T-cell (primary cell): ENCODE measurements at regions not wholly inside any gene's neighbourhood (a gene's known extent, or its start where the extent isn't known, plus 50 kb on each side); places are given as distances from the start of the nearest gene placed in this dataset.

ENCODE experiments used
- ATAC-seq, 4 experiments: fragments of 200-7000 bp in 3 of 4; fragments of 150-1000 bp in 1 of 4; cut with Tn5 transposase; replicated peaks in 1 of 4; 1 replicate in 3 of 4; 2 replicates in 1 of 4; pipeline ENCODE4 v1.10.0; 2021; ENCODE audit warnings: moderate library complexity in 3 of 4, mild to moderate bottlenecking in 2 of 4, moderate number of reproducible peaks in 1 of 4
- CTCF ChIA-PET, 2 donors: fragments of 300-600 bp; sonication (Branson Sonifier 250); formaldehyde crosslinking; loops; one replicate each; lab custom pipeline; 2022; ENCODE audit warnings: antibody characterized with exemption in 2 of 2; lab: Charles Lee
- POLR2A ChIA-PET, 2 donors: fragments of 300-600 bp; sonication (Branson Sonifier 250); formaldehyde crosslinking; loops; one replicate each; lab custom pipeline; 2022; ENCODE audit warnings: antibody characterized with exemption in 2 of 2; lab: Charles Lee
- DNase-seq, 35 experiments: peaks; one replicate each; pipeline versions ENCODE4 v3.0.0 to v3.0.0-alpha.2; 2013 to 2023
- H3K27ac ChIP-seq: one replicate; pipeline ENCODE4 v1.5.1; 2013; ENCODE audit warnings: low read length
- H3K27me3 ChIP-seq, 2 experiments: replicated peaks in 1 of 2; 1 replicate in 1 of 2; 2 replicates in 1 of 2; pipeline versions ENCODE4 v1.6.1 to v1.7.0; 2013; ENCODE audit warnings: low read length in 1 of 2, mixed read lengths in 1 of 2; ENCODE audit not compliant: control insufficient read depth in 2 of 2, insufficient read depth in 2 of 2; ENCODE audit errors: extremely low read depth in 1 of 2
- H3K36me3 ChIP-seq, 2 donors: 1 replicate in 1 of 2; 2 replicates in 1 of 2; pipeline versions ENCODE4 v1.6.1 to v1.7.0; 2013; ENCODE audit warnings: low read length in 1 of 2; ENCODE audit not compliant: control insufficient read depth in 2 of 2, insufficient read depth in 1 of 2; ENCODE audit errors: extremely low read depth in 1 of 2
- H3K4me1 ChIP-seq, 2 experiments: 1 replicate in 1 of 2; 2 replicates in 1 of 2; pipeline versions ENCODE4 v1.6.1 to v1.7.0; 2013; ENCODE audit warnings: low read length in 2 of 2, mixed read lengths in 1 of 2; ENCODE audit not compliant: insufficient read depth in 2 of 2, control insufficient read depth in 1 of 2; ENCODE audit errors: extremely low read depth in 1 of 2
- H3K4me3 ChIP-seq, 2 donors: 1 replicate in 1 of 2; 2 replicates in 1 of 2; pipeline versions ENCODE4 v1.5.1 to v1.7.0; 2013; ENCODE audit warnings: mild to moderate bottlenecking in 2 of 2, low read length in 1 of 2, moderate library complexity in 1 of 2; ENCODE audit not compliant: control insufficient read depth in 1 of 2; ENCODE audit errors: extremely low read depth in 1 of 2
- H3K9me3 ChIP-seq: 2 replicates; pipeline ENCODE4 v1.7.0; 2013
- H3K27ac Mint-ChIP-seq, 2 donors: one replicate each; pipeline ENCODE4 v1.8.0; 2020 to 2021; ENCODE audit warnings: mild to moderate bottlenecking in 2 of 2, mixed read lengths in 2 of 2
- H3K27me3 Mint-ChIP-seq, 2 donors: one replicate each; pipeline ENCODE4 v1.8.0; 2021 to 2022; ENCODE audit warnings: mixed read lengths in 2 of 2
- H3K36me3 Mint-ChIP-seq: one replicate; pipeline ENCODE4 v1.8.0; 2021; ENCODE audit warnings: mixed read lengths
- H3K4me1 Mint-ChIP-seq, 3 donors: one replicate each; pipeline ENCODE4 v1.8.0; 2020 to 2022; ENCODE audit warnings: mixed read lengths in 3 of 3, mild to moderate bottlenecking in 1 of 3
- H3K4me3 Mint-ChIP-seq, 3 donors: one replicate each; pipeline ENCODE4 v1.8.0; 2020 to 2022; ENCODE audit warnings: mild to moderate bottlenecking in 3 of 3, mixed read lengths in 3 of 3, moderate library complexity in 3 of 3
- H3K9me3 Mint-ChIP-seq, 3 donors: one replicate each; pipeline ENCODE4 v1.8.0; 2020 to 2022; ENCODE audit warnings: mixed read lengths in 3 of 3
- WGBS: methylation state at CpG from one replicate; pipeline ENCODE4 v1.1.5; 2013; ENCODE audit warnings: missing lambda C conversion rate; ENCODE audit not compliant: insufficient coverage; 5-methylcytosine and 5-hydroxymethylcytosine counted together

- Histone ChIP-seq H3K9me3 (no peaks in the 10 kb centered on the region), H3K27ac (no peak overlapping the region), H3K36me3 (no peaks in the 10 kb centered on the region), H3K27me3 (no peaks in the 10 kb centered on the region), H3K4me1 (peaks cover 0 to 3% of the 10 kb centered on the region in 2 experiments), H3K4me3 (no peak overlapping the region)
- Mint-ChIP-seq H3K27ac (no peak overlapping the region), H3K27me3 (no peaks in the 10 kb centered on the region), H3K4me3 (no peak overlapping the region), H3K36me3 (no peaks in the 10 kb centered on the region), H3K9me3 (no peaks in the 10 kb centered on the region), H3K4me1 (peaks cover 13 to 25% (median 24%) of the 10 kb centered on the region in 3 donors)
- ChIA-PET POLR2A (no interaction called here), CTCF (interaction anchor here in 1 of 2 donors (1.1 to 1.2 kb wide), 2 partner anchors 9 to 15 kb away, joined by 3 to 4 read pairs; no protein-coding TSS in a partner anchor)
- ATAC-seq (no peak), DNase-seq (no peak)
- 92% methylated on average over 4 of the region's 11 CpGs for WGBS
Measured at GRCh38 chr4:151879705-151880445, 119.1 kb upstream of the GATB start.

GRCh38 chr4:151876381-151876988, 115.7 kb upstream of the GATB start:
- Mint-ChIP-seq H3K4me3 (no peak overlapping the region), H3K27me3 (no peaks in the 10 kb centered on the region), H3K9me3 (peaks cover 0 to 2% (median 0%) of the 10 kb centered on the region in 3 donors), H3K36me3 (no peaks in the 10 kb centered on the region), H3K27ac (no peak overlapping the region), H3K4me1 (peaks cover 4 to 5% (median 5%) of the 10 kb centered on the region in 3 donors)
- ChIA-PET POLR2A (no interaction called here), CTCF (interaction anchor here in 1 of 2 donors (0.6 kb wide), 1 partner anchor 262 kb away, joined by 5 read pairs; no protein-coding TSS in a partner anchor)
- no peaks in the 10 kb centered on the region for H3K9me3 ChIP-seq
- H3K36me3 ChIP-seq = no peaks in the 10 kb centered on the region
- no peaks in the 10 kb centered on the region for H3K27me3 ChIP-seq
- H3K4me3 ChIP-seq = no peak overlapping the region
- no peak for DNase-seq
- ATAC-seq = no peak
- no peak overlapping the region for H3K27ac ChIP-seq
- 66% methylated on average over 3 of the region's 3 CpGs for WGBS
- no peaks in the 10 kb centered on the region for H3K4me1 ChIP-seq

- ChIA-PET POLR2A (no interaction called here), CTCF (interaction anchor here in 1 of 2 donors (0.6 kb wide), 1 partner anchor 39 kb away, joined by 3 read pairs; no protein-coding TSS in a partner anchor)
- Mint-ChIP-seq H3K27ac (no peak overlapping the region), H3K36me3 (no peaks in the 10 kb centered on the region), H3K4me1 (peaks cover 0 to 5% (median 0%) of the 10 kb centered on the region in 3 donors), H3K27me3 (no peaks in the 10 kb centered on the region), H3K9me3 (peaks cover 0 to 2% (median 0%) of the 10 kb centered on the region in 3 donors), H3K4me3 (no peak overlapping the region)
- Histone ChIP-seq H3K36me3 (no peaks in the 10 kb centered on the region), H3K4me3 (no peak overlapping the region), H3K9me3 (no peaks in the 10 kb centered on the region), H3K4me1 (no peaks in the 10 kb centered on the region), H3K27ac (no peak overlapping the region), H3K27me3 (no peaks in the 10 kb centered on the region)
- ATAC-seq = no peak
- DNase-seq = no peak
- 88% methylated on average over 2 of the region's 3 CpGs for WGBS
Measured at GRCh38 chr4:151874328-151874727, 113.5 kb upstream of the GATB start.

- CTCF ChIA-PET = no interaction called here
- WGBS = 83% methylated on average over 1 of the region's 4 CpGs
Measured at GRCh38 chr4:151866592-151866918, 105.7 kb upstream of the GATB start.

GRCh38 chr4:151865744-151866591, 105.2 kb upstream of the GATB start:
- ChIA-PET CTCF (no interaction called here), POLR2A (interaction anchor here in 1 of 2 donors (0.5 to 0.6 kb wide), 4 partner anchors 11 to 767 kb away, joined by 3 to 9 read pairs (median 4); no protein-coding TSS in a partner anchor)
- H3K27me3 ChIP-seq = peaks cover 0 to 7% of the 10 kb centered on the region in 2 experiments
- no peak overlapping the region for H3K4me3 Mint-ChIP-seq
- no peaks in the 10 kb centered on the region for H3K36me3 Mint-ChIP-seq
- H3K27ac Mint-ChIP-seq = no peak overlapping the region
- H3K9me3 ChIP-seq = no peaks in the 10 kb centered on the region
- peaks cover 0 to 6% of the 10 kb centered on the region in 2 donors for H3K27me3 Mint-ChIP-seq
- H3K36me3 ChIP-seq = no peaks in the 10 kb centered on the region
- DNase-seq (no peak), ATAC-seq (no peak)
- H3K4me1 Mint-ChIP-seq = peaks cover 7 to 20% (median 8%) of the 10 kb centered on the region in 3 donors
- no peak overlapping the region for H3K27ac ChIP-seq
- WGBS = no CpG with 5 or more reads among the region's 9 CpGs
- H3K4me1 ChIP-seq = no peaks in the 10 kb centered on the region
- H3K9me3 Mint-ChIP-seq = peaks cover 0 to 6% (median 4%) of the 10 kb centered on the region in 3 donors
- H3K4me3 ChIP-seq = no peak overlapping the region

More at GRCh38 chr4:151866592-151866918, 105.7 kb upstream of the GATB start:
- Mint-ChIP-seq H3K27ac (no peak overlapping the region), H3K36me3 (no peaks in the 10 kb centered on the region), H3K4me3 (no peak overlapping the region), H3K4me1 (peaks cover 7 to 20% (median 8%) of the 10 kb centered on the region in 3 donors), H3K9me3 (peaks cover 0 to 6% (median 4%) of the 10 kb centered on the region in 3 donors), H3K27me3 (peaks cover 0 to 6% of the 10 kb centered on the region in 2 donors)
- DNase-seq (no peak), ATAC-seq (no peak)
- POLR2A ChIA-PET = no interaction called here
- Histone ChIP-seq H3K4me1 (no peaks in the 10 kb centered on the region), H3K36me3 (no peaks in the 10 kb centered on the region), H3K27ac (no peak overlapping the region), H3K9me3 (no peaks in the 10 kb centered on the region), H3K4me3 (no peak overlapping the region), H3K27me3 (peaks cover 0 to 4% of the 10 kb centered on the region in 2 experiments)

- H3K4me3 Mint-ChIP-seq = no peak overlapping the region
Measured at GRCh38 chr4:151865312-151865711, 104.5 kb upstream of the GATB start.

More at GRCh38 chr4:151865312-151865711, 104.5 kb upstream of the GATB start:
- H3K27ac Mint-ChIP-seq = no peak overlapping the region
- 33% methylated on average over 3 of the region's 4 CpGs for WGBS
- Histone ChIP-seq H3K27ac (no peak overlapping the region), H3K4me1 (no peaks in the 10 kb centered on the region), H3K27me3 (peaks cover 0 to 7% of the 10 kb centered on the region in 2 experiments), H3K36me3 (no peaks in the 10 kb centered on the region), H3K9me3 (no peaks in the 10 kb centered on the region), H3K4me3 (no peak overlapping the region)
- ATAC-seq = no peak
- no peaks in the 10 kb centered on the region for H3K36me3 Mint-ChIP-seq
- peak in 6 of 35 experiments; percentile 2 to 33 (median 6) for DNase-seq
- H3K4me1 Mint-ChIP-seq = peaks cover 7 to 20% (median 8%) of the 10 kb centered on the region in 3 donors
- H3K27me3 Mint-ChIP-seq = peaks cover 0 to 6% of the 10 kb centered on the region in 2 donors
- POLR2A ChIA-PET = interaction anchor here (0.5 to 0.6 kb wide), 5 partner anchors 11 to 766 kb away, joined by 3 to 9 read pairs (median 3); no protein-coding TSS in a partner anchor
- H3K9me3 Mint-ChIP-seq = peaks cover 0 to 6% (median 4%) of the 10 kb centered on the region in 3 donors
- CTCF ChIA-PET = interaction anchor here in 1 of 2 donors (0.8 kb wide), 1 partner anchor 15 kb away, joined by 4 read pairs; no protein-coding TSS in a partner anchor
